H1 (cell line): ENCODE measurements at regions not wholly inside any gene's neighbourhood (a gene's known extent, or its start where the extent isn't known, plus 50 kb on each side); places are given as distances from the start of the nearest gene placed in this dataset.

Experiments
- CTCF ChIA-PET: fragments of 300-600 bp; sonication (Branson Sonifier 250); formaldehyde crosslinking; loops from one replicate; lab custom pipeline; 2021; ENCODE audit not compliant: partially characterized antibody; lab: Charles Lee
- POLR2A ChIA-PET: fragments of 300-600 bp; sonication (Branson Sonifier 250); formaldehyde crosslinking; loops from one replicate; lab custom pipeline; 2021; ENCODE audit warnings: inconsistent platforms; ENCODE audit not compliant: partially characterized antibody; lab: Charles Lee
- DNase-seq, 2 experiments: peaks; one replicate each; pipeline versions ENCODE4 v3.0.0 to v3.0.0-alpha.2; 2010 to 2022; ENCODE audit warnings: low spot score in 2 of 2, low read depth in 1 of 2, mixed read lengths in 1 of 2
- FAIRE-seq: peaks from 2 replicates; lab custom pipeline; 2011; peaks lifted over from hg19 to GRCh38; lab: Jason Lieb, UNC
- H2AFZ ChIP-seq: 2 replicates; pipeline ENCODE4 v1.8.1; 2012; ENCODE audit warnings: low read length, inconsistent platforms
- H2AK5ac ChIP-seq: 2 replicates; pipeline ENCODE4 v1.6.1; 2013; ENCODE audit warnings: low read depth, low read length
- H2BK120ac ChIP-seq: replicated peaks from 2 replicates; pipeline ENCODE3; 2013; ENCODE audit warnings: low read depth, low read length, inconsistent platforms
- H2BK12ac ChIP-seq: 2 replicates; pipeline ENCODE4 v1.6.1; 2013; ENCODE audit warnings: low read depth, low read length
- H2BK15ac ChIP-seq: 2 replicates; pipeline ENCODE4 v1.6.1; 2013; ENCODE audit warnings: low read length
- H2BK20ac ChIP-seq: 2 replicates; pipeline ENCODE4 v1.6.1; 2013; ENCODE audit warnings: low read length
- H2BK5ac ChIP-seq: 2 replicates; pipeline ENCODE4 v1.6.1; 2013; ENCODE audit warnings: low read depth, low read length
- H3K14ac ChIP-seq: 2 replicates; pipeline ENCODE4 v1.6.1; 2013; ENCODE audit warnings: inconsistent platforms; ENCODE audit not compliant: insufficient read length
- H3K18ac ChIP-seq: 2 replicates; pipeline ENCODE4 v1.6.1; 2013; ENCODE audit warnings: low read length; ENCODE audit errors: extremely low read depth
- H3K23ac ChIP-seq: 2 replicates; pipeline ENCODE4 v1.6.1; 2013; ENCODE audit warnings: inconsistent platforms; ENCODE audit not compliant: insufficient read length
- H3K23me2 ChIP-seq: 2 replicates; pipeline ENCODE4 v1.6.1; 2013; ENCODE audit warnings: low read depth, low read length
- H3K27ac ChIP-seq: 2 replicates; pipeline ENCODE4 v1.6.1; 2011; ENCODE audit warnings: low read depth, low read length, inconsistent platforms
- H3K27me3 ChIP-seq, 4 experiments: replicated peaks in 1 of 4; 1 replicate in 1 of 4; 2 replicates in 3 of 4; pipeline versions ENCODE4 v1.6.1 to v1.8.1; 2011 to 2013; ENCODE audit warnings: low read length in 3 of 4, mild to moderate bottlenecking in 3 of 4, inconsistent platforms in 2 of 4, mixed read lengths in 2 of 4, moderate library complexity in 1 of 4; ENCODE audit not compliant: control insufficient read depth in 3 of 4, insufficient read depth in 3 of 4; ENCODE audit errors: extremely low read depth in 1 of 4
- H3K36me3 ChIP-seq, 4 experiments: 2 replicates each; pipeline versions ENCODE4 v1.6.1 to v1.8.1; 2011 to 2013; ENCODE audit warnings: mild to moderate bottlenecking in 4 of 4, low read length in 3 of 4, moderate library complexity in 2 of 4, control low read depth in 1 of 4, inconsistent platforms in 1 of 4; ENCODE audit not compliant: insufficient read depth in 4 of 4, control insufficient read depth in 2 of 4
- H3K4ac ChIP-seq: replicated peaks from 2 replicates; pipeline ENCODE3; 2013; ENCODE audit warnings: low read length, low read depth, mixed read lengths, inconsistent platforms; ENCODE audit not compliant: insufficient read length
- H3K4me1 ChIP-seq, 4 experiments: replicated peaks in 1 of 4; 1 replicate in 1 of 4; 2 replicates in 3 of 4; pipeline versions ENCODE4 v1.6.1 to v1.8.1; 2011 to 2013; ENCODE audit warnings: low read length in 3 of 4, inconsistent platforms in 2 of 4, mixed read lengths in 1 of 4; ENCODE audit not compliant: insufficient read depth in 4 of 4, control insufficient read depth in 3 of 4
- H3K4me2 ChIP-seq, 2 experiments: 2 replicates each; pipeline versions ENCODE4 v1.6.1 to v1.8.1; 2011 to 2013; ENCODE audit warnings: low read depth in 2 of 2, low read length in 2 of 2, control low read depth in 1 of 2, inconsistent platforms in 1 of 2, mild to moderate bottlenecking in 1 of 2; ENCODE audit not compliant: insufficient read depth in 1 of 2
- H3K4me3 ChIP-seq, 4 experiments: fragments of 200-600, 300-600 bp in 1 of 4; sonication (generic), shearing (Covaris generic), sonication (Bioruptor Twin) in 1 of 4; 2 replicates each; pipeline versions ENCODE4 v1.5.1 to v1.8.1; 2011 to 2016; ENCODE audit warnings: low read length in 4 of 4, low read depth in 3 of 4, control low read depth in 2 of 4, inconsistent platforms in 2 of 4, mild to moderate bottlenecking in 2 of 4, mixed read lengths in 1 of 4, moderate library complexity in 1 of 4; ENCODE audit not compliant: insufficient read depth in 2 of 4; ENCODE audit errors: extremely low read depth in 1 of 4
- H3K56ac ChIP-seq: replicated peaks from 2 replicates; pipeline ENCODE3; 2013; ENCODE audit warnings: low read depth, mild to moderate bottlenecking, mixed read lengths, low read length, inconsistent platforms; ENCODE audit not compliant: insufficient read length
- H3K79me1 ChIP-seq: 2 replicates; pipeline ENCODE4 v1.6.1; 2013; ENCODE audit warnings: low read depth, low read length, control low read depth
- H3K79me2 ChIP-seq, 2 experiments: 2 replicates each; pipeline versions ENCODE4 v1.6.1 to v1.8.1; 2012 to 2013; ENCODE audit warnings: low read length in 2 of 2, mild to moderate bottlenecking in 2 of 2, inconsistent platforms in 1 of 2; ENCODE audit not compliant: insufficient read depth in 2 of 2, control insufficient read depth in 1 of 2
- H3K9ac ChIP-seq, 4 experiments: replicated peaks in 1 of 4; 1 replicate in 1 of 4; 2 replicates in 3 of 4; pipeline versions ENCODE4 v1.6.1 to v1.8.1; 2011 to 2013; ENCODE audit warnings: low read depth in 3 of 4, low read length in 3 of 4, control low read depth in 2 of 4, mild to moderate bottlenecking in 2 of 4, moderate library complexity in 2 of 4, inconsistent platforms in 1 of 4; ENCODE audit errors: extremely low read depth in 1 of 4
- H3K9me3 ChIP-seq, 2 experiments: 2 replicates each; pipeline versions ENCODE4 v1.6.1 to v1.8.1; 2012 to 2013; ENCODE audit warnings: mild to moderate bottlenecking in 2 of 2, moderate library complexity in 2 of 2, control low read depth in 1 of 2, inconsistent platforms in 1 of 2, low read depth in 1 of 2, low read length in 1 of 2, mixed read lengths in 1 of 2; ENCODE audit not compliant: insufficient read depth in 2 of 2
- H4K20me1 ChIP-seq, 2 experiments: replicated peaks in 1 of 2; 2 replicates each; pipeline versions ENCODE3 to v1.8.1; 2011 to 2013; ENCODE audit warnings: inconsistent platforms in 2 of 2, low read length in 2 of 2, mild to moderate bottlenecking in 1 of 2; ENCODE audit not compliant: insufficient read depth in 2 of 2, control insufficient read depth in 1 of 2
- H4K5ac ChIP-seq: 2 replicates; pipeline ENCODE4 v1.6.1; 2013; ENCODE audit warnings: low read length, low read depth, mixed read lengths, inconsistent platforms; ENCODE audit not compliant: insufficient read length
- H4K8ac ChIP-seq: 2 replicates; pipeline ENCODE4 v1.8.0; 2013; ENCODE audit warnings: mild to moderate bottlenecking, moderate library complexity, low read length, inconsistent platforms; ENCODE audit not compliant: insufficient read depth; ENCODE audit errors: extremely low read depth
- H4K91ac ChIP-seq: replicated peaks from 2 replicates; pipeline ENCODE3; 2013; ENCODE audit warnings: low read length, mixed read lengths, inconsistent platforms; ENCODE audit not compliant: insufficient read length
- ASH2L ChIP-seq: fragments of 200-600, 300-600 bp; sonication (generic); IDR thresholded peaks from one replicate; pipeline ENCODE4 v1.7.1; 2017; ENCODE audit warnings: low read length
- CHD1 ChIP-seq: IDR thresholded peaks from 2 replicates; pipeline ENCODE4 v1.6.1; 2012; ENCODE audit warnings: low read depth, low read length, improper control_type of control experiment
- CREB1 ChIP-seq: IDR thresholded peaks from 2 replicates; pipeline ENCODE4 v1.6.1; 2012; ENCODE audit warnings: inconsistent platforms
- CTCF ChIP-seq, 3 experiments: IDR thresholded peaks; 1 replicate in 2 of 3; 2 replicates in 1 of 3; pipeline versions ENCODE4 v1.5.1 to v1.6.1; 2011; ENCODE audit warnings: low read length in 3 of 3, mild to moderate bottlenecking in 3 of 3, inconsistent platforms in 2 of 3, low read depth in 1 of 3, moderate library complexity in 1 of 3; ENCODE audit not compliant: insufficient read depth in 1 of 3; ENCODE audit errors: control extremely low read depth in 1 of 3
- E2F6 ChIP-seq: IDR thresholded peaks from 2 replicates; pipeline ENCODE4 v1.6.1; 2012; ENCODE audit warnings: inconsistent platforms
- KDM4A ChIP-seq: IDR thresholded peaks from one replicate; pipeline ENCODE4 v1.7.1; 2012; ENCODE audit warnings: low read depth, mild to moderate bottlenecking, moderate library complexity, low read length, inconsistent platforms; ENCODE audit not compliant: severe bottlenecking
- SAP30 ChIP-seq: fragments of 300-600 bp; sonication (generic); IDR thresholded peaks from 2 replicates; pipeline ENCODE4 v1.7.1; 2012; ENCODE audit warnings: low read length, moderate library complexity, mild to moderate bottlenecking, inconsistent platforms; ENCODE audit not compliant: insufficient read depth, insufficient replicate concordance
- SP1 ChIP-seq: IDR thresholded peaks from 2 replicates; pipeline ENCODE4 v1.6.1; 2011; ENCODE audit warnings: low read depth, low read length
- SP4 ChIP-seq: IDR thresholded peaks from 2 replicates; pipeline ENCODE4 v1.6.1; 2012; ENCODE audit warnings: low read length, inconsistent platforms
- TAF1 ChIP-seq: IDR thresholded peaks from 2 replicates; pipeline ENCODE4 v1.6.1; 2011; ENCODE audit warnings: mild to moderate bottlenecking, low read depth, low read length
- TF ChIP-seq, protein P1 (sequence below): IDR thresholded peaks from 2 replicates; pipeline ENCODE4 v1.6.1; 2011; ENCODE audit warnings: low read depth, mild to moderate bottlenecking, low read length; ENCODE audit not compliant: insufficient read depth
- TF ChIP-seq, protein P2 (sequence below): IDR thresholded peaks from 2 replicates; pipeline ENCODE4 v1.6.1; 2012; ENCODE audit warnings: inconsistent platforms

DNA sequence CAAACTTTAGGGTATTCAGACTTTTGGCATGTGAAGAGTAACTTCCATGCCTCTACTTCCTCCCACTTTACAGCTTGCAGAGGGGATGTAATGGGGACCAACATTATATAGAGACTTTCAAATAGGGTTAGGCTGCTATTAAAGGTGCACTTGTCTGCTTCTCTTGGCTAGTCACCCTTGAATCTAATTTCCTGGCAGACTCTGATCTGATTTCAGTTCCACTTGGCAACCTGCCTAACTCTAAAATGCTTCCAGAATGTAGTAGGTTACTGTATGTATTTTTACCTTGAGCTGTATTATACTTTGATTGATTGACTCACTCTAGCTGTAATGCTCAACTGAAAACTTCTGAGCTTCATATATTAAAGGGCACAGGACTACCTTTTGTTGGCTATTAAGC, 693.4 kb downstream of the KCTD16 start:
- H3K4me2 ChIP-seq, result no peak overlapping the region
- H2BK5ac ChIP-seq, result no peak overlapping the region
- no peak overlapping the region for H2AFZ ChIP-seq
- TF ChIP-seq CTCF (IDR thresholded peaks at IDR 0.05; ENCODE audit: control extremely low read depth in 1 of 3, insufficient read depth in 1 of 3, low read depth in 1 of 3, low read length in 3 of 3) (no peak), SAP30 (no peak), SP1 (no peak), SP4 (no peak), TAF1 (no peak), ASH2L (no peak), CHD1 (no peak), E2F6 (no peak), KDM4A (no peak), CREB1 (no peak)
- TF ChIP-seq, protein P1, sequence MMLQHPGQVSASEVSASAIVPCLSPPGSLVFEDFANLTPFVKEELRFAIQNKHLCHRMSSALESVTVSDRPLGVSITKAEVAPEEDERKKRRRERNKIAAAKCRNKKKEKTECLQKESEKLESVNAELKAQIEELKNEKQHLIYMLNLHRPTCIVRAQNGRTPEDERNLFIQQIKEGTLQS, result no peak
- TF ChIP-seq, protein P2, sequence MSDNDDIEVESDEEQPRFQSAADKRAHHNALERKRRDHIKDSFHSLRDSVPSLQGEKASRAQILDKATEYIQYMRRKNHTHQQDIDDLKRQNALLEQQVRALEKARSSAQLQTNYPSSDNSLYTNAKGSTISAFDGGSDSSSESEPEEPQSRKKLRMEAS, result no peak
- TF ChIP-seq, all 59 proteins: peak for 0
- Histone ChIP-seq H3K9ac (no peak overlapping the region), H2BK20ac (no peak overlapping the region), H3K4me3 (no peak overlapping the region), H3K23me2 (no peaks in the 10 kb centered on the region), H2BK12ac (no peak overlapping the region), H4K91ac (no peak overlapping the region), H3K23ac (no peak overlapping the region), H3K79me1 (no peaks in the 10 kb centered on the region), H3K56ac (no peak overlapping the region), H4K8ac (no peak overlapping the region), H3K4me1 (no peaks in the 10 kb centered on the region), H3K79me2 (no peaks in the 10 kb centered on the region), H2BK120ac (no peak overlapping the region), H3K27ac (no peak overlapping the region), H3K27me3 (no peaks in the 10 kb centered on the region), H2AK5ac (no peak overlapping the region), H3K9me3 (no peaks in the 10 kb centered on the region), H2BK15ac (no peak overlapping the region), H3K4ac (no peak overlapping the region), H3K14ac (no peak overlapping the region), H4K5ac (no peak overlapping the region), H4K20me1 (no peaks in the 10 kb centered on the region), H3K36me3 (no peaks in the 10 kb centered on the region), H3K18ac (no peak overlapping the region)
- POLR2A ChIA-PET, result no interaction called here
- CTCF ChIA-PET, result no interaction called here
- no peak for FAIRE-seq
- no peak for DNase-seq
